DMS114 treated with DMSO at 0.1 percent for 48 hours (cell line): ENCODE measurements at regions not wholly inside any gene's neighbourhood (a gene's known extent, or its start where the extent isn't known, plus 50 kb on each side); places are given as distances from the start of the nearest gene placed in this dataset.

Source experiments
- DNase-seq: peaks from one replicate; lab custom pipeline; 2025; ENCODE audit not compliant: unreplicated experiment; lab: John Stamatoyannopoulos, UW

GRCh38 chr21:16865632-16866031, 647.2 kb upstream of the CXADR start:
- no peak for DNase-seq

- DNase-seq, result no peak
Measured at GRCh38 chr21:16866851-16867250, 646.0 kb upstream of the CXADR start.

- DNase-seq, result no peak
Measured at GRCh38 chr21:16870103-16870502, 642.7 kb upstream of the CXADR start.

GRCh38 chr21:16872616-16873015, 640.2 kb upstream of the CXADR start:
- DNase-seq, result no peak

DNA sequence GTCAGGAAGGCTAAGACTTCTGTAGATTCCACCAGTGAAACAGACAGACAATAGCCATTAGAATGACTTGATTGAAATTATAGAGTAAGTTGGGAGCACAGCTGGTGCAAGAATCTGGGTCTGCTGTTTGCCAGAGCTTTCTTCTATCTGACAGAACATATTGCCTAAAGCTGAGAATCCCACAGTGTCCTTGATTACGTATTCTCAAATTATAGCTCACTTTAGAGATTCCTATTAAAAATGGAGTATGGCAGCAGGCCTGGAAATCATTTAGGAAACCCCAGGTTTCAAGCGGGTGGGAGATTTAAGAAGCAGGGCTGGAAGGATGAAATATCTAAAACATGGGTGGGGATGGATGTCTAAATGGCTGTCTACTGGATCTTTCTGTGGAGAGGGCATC, 639.7 kb upstream of the CXADR start:
- DNase-seq, result no peak

- DNase-seq, result no peak
Measured at GRCh38 chr21:16873596-16873995, 639.2 kb upstream of the CXADR start.

GRCh38 chr21:16879479-16879878, 633.4 kb upstream of the CXADR start:
- no peak for DNase-seq

- no peak for DNase-seq
Measured at GRCh38 chr21:16891821-16892220, 621.0 kb upstream of the CXADR start.

GRCh38 chr21:16900685-16901084, 612.2 kb upstream of the CXADR start:
- DNase-seq, result no peak

DNA sequence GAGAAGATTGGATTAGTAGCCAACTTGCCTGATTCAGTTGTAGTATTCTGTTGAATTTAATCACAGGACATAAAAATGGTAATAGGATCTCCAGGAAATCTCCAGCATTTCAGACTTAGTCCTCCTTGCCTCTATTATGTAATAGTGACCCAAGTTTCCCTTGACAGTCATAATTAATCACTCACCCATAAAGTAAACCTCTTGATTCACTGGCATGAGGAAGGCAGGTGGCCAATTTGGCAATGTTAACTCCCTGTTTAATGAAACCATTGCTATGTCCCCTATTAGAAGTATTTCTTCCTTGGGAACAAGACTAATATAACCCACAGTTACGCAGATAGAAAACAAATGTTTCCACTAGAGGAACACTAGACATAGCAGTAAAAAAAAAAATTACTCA, 604.8 kb upstream of the CXADR start:
- no peak for DNase-seq

DNA sequence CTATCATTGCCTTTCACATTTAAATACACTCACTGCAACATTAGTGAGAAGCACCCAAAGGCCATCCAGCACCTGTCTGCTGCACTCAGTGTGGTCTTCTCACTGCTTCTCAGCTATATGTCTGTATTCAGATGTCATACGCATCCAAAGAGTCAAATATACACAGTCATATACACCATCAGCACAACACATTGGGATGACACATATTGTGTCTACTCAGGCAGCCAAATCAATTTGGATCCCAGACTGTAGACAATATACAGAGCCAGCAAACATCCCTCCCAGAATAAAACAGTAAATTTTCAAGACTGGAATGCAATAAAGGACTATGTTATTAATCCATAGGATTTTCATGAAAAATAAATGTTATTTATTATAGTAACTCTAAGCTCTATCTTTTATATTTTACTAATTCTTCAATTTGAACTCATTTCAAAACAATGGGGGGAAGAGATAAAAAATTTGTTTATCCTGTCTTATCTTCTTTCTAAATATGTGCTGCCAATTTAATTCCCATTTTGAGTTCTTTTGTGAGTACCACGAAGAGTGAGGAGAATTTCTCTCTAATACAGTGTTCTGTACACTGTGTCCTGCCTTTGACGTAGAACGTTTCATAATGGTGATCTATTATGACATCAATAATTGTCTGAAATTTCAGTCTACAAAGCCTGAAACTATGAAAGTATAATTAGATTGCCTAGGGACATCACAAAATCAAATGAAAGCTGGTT, 602.2 kb upstream of the CXADR start:
- no peak for DNase-seq

DNA sequence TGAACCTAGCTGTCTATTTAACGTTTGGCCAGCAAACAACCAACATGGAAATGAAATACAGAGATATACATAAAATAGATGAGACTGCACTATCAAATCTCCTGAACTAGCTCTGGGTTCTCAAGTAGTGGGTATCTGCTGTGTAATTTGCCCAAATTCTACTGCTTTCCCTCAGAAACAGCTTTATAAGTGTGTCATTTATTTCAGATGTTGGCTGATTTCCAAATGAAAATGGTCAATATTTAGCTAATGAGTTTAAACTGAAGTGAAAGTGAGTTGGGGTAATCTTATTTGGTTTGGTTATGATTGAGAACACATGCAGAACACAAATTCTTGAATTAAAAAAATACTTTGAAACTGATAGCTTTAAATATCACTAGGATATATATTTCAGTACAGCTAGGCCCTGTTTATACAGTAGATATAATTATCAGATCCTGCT, 601.7 kb upstream of the CXADR start:
- DNase-seq, result no peak

DNA sequence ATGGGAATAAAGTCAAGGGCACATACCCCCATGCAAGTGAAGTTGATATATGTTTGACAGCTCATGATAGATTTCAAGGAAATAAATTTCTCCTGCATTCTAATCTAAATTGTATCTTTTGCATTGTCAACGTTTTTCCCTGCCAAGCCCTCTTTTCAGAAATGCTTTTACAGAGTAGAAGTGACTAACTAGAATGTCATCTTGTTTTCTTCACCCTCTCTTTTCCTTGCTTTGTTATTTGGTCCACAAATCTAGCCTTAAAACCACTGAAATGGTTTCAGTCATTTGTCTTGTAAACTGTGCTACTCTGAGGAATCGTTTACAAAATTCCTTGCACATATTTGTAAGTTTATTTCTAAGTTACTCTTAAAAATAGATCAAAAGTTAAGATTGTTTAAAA, 600.8 kb upstream of the CXADR start:
- no peak for DNase-seq

- no peak for DNase-seq
Measured at GRCh38 chr21:16913010-16913409, 599.8 kb upstream of the CXADR start.

DNA sequence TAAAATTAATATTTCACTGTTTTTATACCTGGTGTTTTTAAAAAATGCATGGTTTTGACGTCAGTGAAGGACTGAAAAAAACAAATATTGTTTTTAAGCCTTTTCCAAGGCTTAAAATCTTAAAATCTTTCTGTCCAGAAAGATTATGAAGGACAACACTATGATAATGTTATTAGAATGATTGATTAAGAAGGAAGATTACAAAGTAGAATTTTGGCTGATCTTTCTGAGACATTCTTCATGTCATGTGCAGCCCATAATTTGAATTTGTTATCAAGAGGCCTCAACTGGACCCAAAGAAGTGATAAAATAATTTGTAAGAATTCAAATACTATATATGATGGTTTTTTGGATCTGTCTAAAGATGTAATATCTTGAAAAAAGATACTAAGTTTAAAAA, 584.4 kb upstream of the CXADR start:
- no peak for DNase-seq

GRCh38 chr21:16932314-16932713, 580.5 kb upstream of the CXADR start:
- DNase-seq, result no peak

DNA sequence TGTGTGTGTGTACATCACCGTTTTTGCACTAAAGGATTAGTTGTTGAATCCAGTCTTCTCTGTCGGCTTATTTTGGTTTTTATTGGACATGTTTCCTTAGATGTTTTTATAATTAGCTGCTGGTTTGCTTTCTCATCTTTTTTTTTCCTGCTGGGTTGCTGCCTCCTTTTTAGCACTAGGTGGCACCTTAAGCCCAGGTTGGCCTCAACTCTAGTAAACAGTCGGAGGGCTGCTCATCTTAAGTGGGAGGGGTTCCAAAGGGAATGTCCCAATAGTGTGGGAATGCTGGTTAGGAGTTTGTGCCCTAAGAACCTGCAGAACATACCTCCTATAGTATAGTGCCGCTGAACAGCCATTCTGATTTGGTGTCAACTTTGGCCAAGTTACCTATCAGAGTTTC, 570.1 kb upstream of the CXADR start:
- no peak for DNase-seq

- no peak for DNase-seq
Measured at GRCh38 chr21:16943231-16943630, 569.6 kb upstream of the CXADR start.

GRCh38 chr21:16945580-16945979, 567.3 kb upstream of the CXADR start:
- no peak for DNase-seq

DNA sequence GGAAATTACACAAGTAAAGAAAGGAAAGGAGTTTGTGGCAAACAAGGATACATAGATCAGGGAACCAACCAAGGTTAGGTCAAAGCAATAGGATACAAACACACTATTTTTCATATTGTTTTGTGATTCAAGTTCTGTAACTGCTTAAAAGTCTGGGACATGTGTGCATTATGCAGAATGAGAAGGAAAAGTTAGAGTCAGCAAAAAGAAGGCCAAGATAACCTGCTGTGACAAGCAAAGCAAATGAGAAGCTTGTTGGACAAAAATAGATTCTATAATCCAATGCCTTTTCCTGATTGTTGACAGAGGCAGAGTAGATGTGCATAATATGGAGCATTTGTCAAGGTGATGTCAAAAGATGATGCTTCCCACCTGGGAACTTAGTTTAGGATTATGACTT, 556.0 kb upstream of the CXADR start:
- no peak for DNase-seq

DNA sequence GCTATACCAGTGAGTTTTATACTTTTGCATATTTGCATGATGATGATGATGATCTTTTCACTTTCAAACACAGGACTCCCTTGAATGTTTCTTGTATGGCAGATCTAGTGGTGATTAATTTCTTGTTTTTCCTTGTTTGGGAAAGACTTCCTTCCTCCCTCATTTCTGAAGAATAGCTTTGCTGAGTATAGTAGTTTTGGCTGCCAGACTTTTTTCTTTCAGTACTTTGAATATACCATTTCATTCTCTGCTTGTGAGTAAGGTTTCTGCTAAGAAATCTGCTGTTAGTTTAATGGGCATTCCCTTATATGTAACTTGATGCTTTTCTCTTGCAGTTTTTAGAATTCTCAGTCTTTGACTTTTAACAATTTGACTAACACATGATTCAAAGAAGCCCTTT, 547.4 kb upstream of the CXADR start:
- no peak for DNase-seq

DNA sequence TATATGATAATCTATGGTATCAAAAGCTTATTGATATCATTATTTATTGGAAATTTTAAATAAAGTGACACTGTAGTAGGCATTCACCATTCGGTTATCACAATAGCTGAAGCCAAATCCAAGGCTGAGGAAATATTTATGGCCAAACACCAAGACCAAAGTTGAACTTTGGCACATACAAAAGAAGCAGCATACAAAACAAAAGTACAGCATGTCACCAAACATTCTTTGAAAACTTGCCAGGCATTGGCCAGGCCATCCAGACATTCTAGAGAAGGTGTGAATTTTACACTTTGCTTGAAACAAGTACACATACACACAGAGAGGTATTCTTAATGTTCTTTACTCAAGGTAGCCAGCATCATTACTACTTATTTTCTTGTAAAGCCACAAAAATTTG, 544.4 kb upstream of the CXADR start:
- DNase-seq, result no peak

GRCh38 chr21:16969636-16970035, 543.2 kb upstream of the CXADR start:
- no peak for DNase-seq
